ENCODE measurements at regions not wholly inside any gene's neighbourhood (a gene's known extent, or its start where the extent isn't known, plus 50 kb on each side); places are given as distances from the start of the nearest gene placed in this dataset.
A peak's percentile ranks its signal among the peaks of the same experiment; 100 is the strongest.

- POLR2A ChIA-PET (ENCODE audit: partially characterized antibody) = no interaction called here
- Mint-ChIP-seq H3K4me3 (no peak overlapping the region), H3K27me3 (no peaks in the 10 kb centered on the region), H3K36me3 (no peaks in the 10 kb centered on the region), H3K27ac (no peak overlapping the region), H3K9me3 (peaks cover 0 to 4% (median 0%) of the 10 kb centered on the region in 8 donors), H3K4me1 (no peaks in the 10 kb centered on the region)
- H3K27me3 ChIP-seq (ENCODE audit: insufficient read depth, low read length) = no peaks in the 10 kb centered on the region
- CTCF ChIA-PET (ENCODE audit: partially characterized antibody) = no interaction called here
- H3K4me3 ChIP-seq (ENCODE audit: low read length in 2 of 2) = no peak overlapping the region
- H3K9me3 ChIP-seq (ENCODE audit: control insufficient read depth in 1 of 2, low read length in 2 of 2) = no peaks in the 10 kb centered on the region
- no peak overlapping the region for H3K27ac ChIP-seq (ENCODE audit: low read depth, low read length)
- intact Hi-C loops (cut with micrococcal nuclease) = no loop called here
- no peaks in the 10 kb centered on the region for H3K4me1 ChIP-seq (ENCODE audit: insufficient read depth, low read length)
- H3K36me3 ChIP-seq (ENCODE audit: insufficient read depth, low read length) = no peaks in the 10 kb centered on the region
- no peak for DNase-seq
These were observed 157.5 kb upstream of the BRINP1 start for GRCh38 chr9:119526698-119527097.

GRCh38 chr9:119523508-119523907 lies 154.3 kb upstream of the BRINP1 start:
- H3K4me1 ChIP-seq (ENCODE audit: insufficient read depth, low read length) = no peaks in the 10 kb centered on the region
- no peaks in the 10 kb centered on the region for H3K27me3 Mint-ChIP-seq
- peaks cover 0 to 4% (median 0%) of the 10 kb centered on the region in 8 donors for H3K9me3 Mint-ChIP-seq
- intact Hi-C loops (cut with micrococcal nuclease) = no loop called here
- H3K9me3 ChIP-seq (ENCODE audit: control insufficient read depth in 1 of 2, low read length in 2 of 2) = no peaks in the 10 kb centered on the region
- POLR2A ChIA-PET (ENCODE audit: partially characterized antibody) = no interaction called here
- no peaks in the 10 kb centered on the region for H3K27me3 ChIP-seq (ENCODE audit: insufficient read depth, low read length)
- no peaks in the 10 kb centered on the region for H3K4me1 Mint-ChIP-seq
- no peak overlapping the region for H3K27ac Mint-ChIP-seq
- CTCF ChIA-PET (ENCODE audit: partially characterized antibody) = no interaction called here
- H3K4me3 ChIP-seq (ENCODE audit: low read length in 2 of 2) = no peak overlapping the region
- no peak for DNase-seq
- no peak overlapping the region for H3K27ac ChIP-seq (ENCODE audit: low read depth, low read length)
- H3K4me3 Mint-ChIP-seq = no peak overlapping the region
- H3K36me3 Mint-ChIP-seq = no peaks in the 10 kb centered on the region
- H3K36me3 ChIP-seq (ENCODE audit: insufficient read depth, low read length) = no peaks in the 10 kb centered on the region

- H3K27me3 Mint-ChIP-seq = no peaks in the 10 kb centered on the region
- Histone ChIP-seq H3K36me3 (ENCODE audit: insufficient read depth, low read length) (no peaks in the 10 kb centered on the region), H3K4me3 (ENCODE audit: low read length in 2 of 2) (no peak overlapping the region), H3K4me1 (ENCODE audit: insufficient read depth, low read length) (no peaks in the 10 kb centered on the region), H3K27me3 (ENCODE audit: insufficient read depth, low read length) (no peaks in the 10 kb centered on the region), H3K27ac (ENCODE audit: low read depth, low read length) (no peak overlapping the region), H3K9me3 (ENCODE audit: control insufficient read depth in 1 of 2, low read length in 2 of 2) (no peaks in the 10 kb centered on the region)
- intact Hi-C loops (cut with micrococcal nuclease) = no loop called here
- peaks cover 0 to 4% (median 0%) of the 10 kb centered on the region in 8 donors for H3K9me3 Mint-ChIP-seq
- no peak overlapping the region for H3K4me3 Mint-ChIP-seq
- H3K36me3 Mint-ChIP-seq = no peaks in the 10 kb centered on the region
- POLR2A ChIA-PET (ENCODE audit: partially characterized antibody) = no interaction called here
- no peak for DNase-seq
- H3K4me1 Mint-ChIP-seq = no peaks in the 10 kb centered on the region
- no peak overlapping the region for H3K27ac Mint-ChIP-seq
- CTCF ChIA-PET (ENCODE audit: partially characterized antibody) = no interaction called here
These were observed 153.1 kb upstream of the BRINP1 start for GRCh38 chr9:119522381-119522780.

GRCh38 chr9:119509291-119509905 lies 140.2 kb upstream of the BRINP1 start:
- Histone ChIP-seq H3K27me3 (ENCODE audit: insufficient read depth, low read length) (no peaks in the 10 kb centered on the region), H3K4me1 (ENCODE audit: insufficient read depth, low read length) (no peaks in the 10 kb centered on the region), H3K9me3 (ENCODE audit: control insufficient read depth in 1 of 2, low read length in 2 of 2) (no peaks in the 10 kb centered on the region), H3K4me3 (ENCODE audit: low read length in 2 of 2) (no peak overlapping the region), H3K27ac (ENCODE audit: low read depth, low read length) (no peak overlapping the region), H3K36me3 (ENCODE audit: insufficient read depth, low read length) (no peaks in the 10 kb centered on the region)
- Mint-ChIP-seq H3K4me1 (no peaks in the 10 kb centered on the region), H3K27me3 (no peaks in the 10 kb centered on the region), H3K36me3 (no peaks in the 10 kb centered on the region), H3K27ac (no peak overlapping the region), H3K9me3 (peaks cover 0 to 7% (median 5%) of the 10 kb centered on the region in 8 donors), H3K4me3 (no peak overlapping the region)
- ChIA-PET POLR2A (ENCODE audit: partially characterized antibody) (no interaction called here), CTCF (ENCODE audit: partially characterized antibody) (no interaction called here)
- DNase-seq = no peak
- intact Hi-C loops (cut with micrococcal nuclease) = no loop called here

DNA sequence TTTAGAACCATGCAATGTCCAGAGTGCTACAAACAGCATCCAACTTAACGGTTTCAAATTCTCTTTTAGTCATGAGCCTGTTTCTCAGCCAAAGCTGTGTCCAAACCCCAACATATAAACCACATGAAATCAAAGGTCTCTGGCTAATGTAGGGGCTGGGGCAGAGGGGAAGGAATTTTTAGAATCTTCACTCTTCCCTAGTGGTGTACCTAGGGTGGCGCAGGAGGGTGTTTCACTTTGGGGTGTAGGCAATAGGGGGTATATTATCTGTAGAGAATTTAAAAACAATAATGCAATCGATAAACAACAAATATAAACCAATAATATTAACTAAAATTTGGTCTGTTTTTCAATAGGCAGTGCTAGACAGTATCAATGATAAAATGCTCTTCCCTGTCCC lies 132.1 kb upstream of the BRINP1 start:
- no peaks in the 10 kb centered on the region for H3K9me3 ChIP-seq (ENCODE audit: control insufficient read depth in 1 of 2, low read length in 2 of 2)
- peaks cover 0 to 1% of the 10 kb centered on the region in 2 donors for H3K27me3 Mint-ChIP-seq
- no peaks in the 10 kb centered on the region for H3K36me3 ChIP-seq (ENCODE audit: insufficient read depth, low read length)
- H3K4me3 ChIP-seq (ENCODE audit: low read length in 2 of 2) = no peak overlapping the region
- H3K27ac ChIP-seq (ENCODE audit: low read depth, low read length) = no peak overlapping the region
- peaks cover 0 to 11% (median 6%) of the 10 kb centered on the region in 8 donors for H3K9me3 Mint-ChIP-seq
- no peaks in the 10 kb centered on the region for H3K4me1 ChIP-seq (ENCODE audit: insufficient read depth, low read length)
- DNase-seq = no peak
- H3K27me3 ChIP-seq (ENCODE audit: insufficient read depth, low read length) = no peaks in the 10 kb centered on the region
- H3K4me3 Mint-ChIP-seq = no peak overlapping the region
- CTCF ChIA-PET (ENCODE audit: partially characterized antibody) = no interaction called here
- no peak overlapping the region for H3K27ac Mint-ChIP-seq
- intact Hi-C loops (cut with micrococcal nuclease) = no loop called here
- POLR2A ChIA-PET (ENCODE audit: partially characterized antibody) = no interaction called here
- no peaks in the 10 kb centered on the region for H3K36me3 Mint-ChIP-seq
- H3K4me1 Mint-ChIP-seq = no peaks in the 10 kb centered on the region

GRCh38 chr9:119500072-119500771 lies 131.0 kb upstream of the BRINP1 start:
- H3K4me1 ChIP-seq (ENCODE audit: insufficient read depth, low read length) = no peaks in the 10 kb centered on the region
- H3K4me1 Mint-ChIP-seq = no peaks in the 10 kb centered on the region
- H3K4me3 Mint-ChIP-seq = no peak overlapping the region
- no peaks in the 10 kb centered on the region for H3K36me3 Mint-ChIP-seq
- CTCF ChIA-PET (ENCODE audit: partially characterized antibody) = no interaction called here
- no peaks in the 10 kb centered on the region for H3K27me3 ChIP-seq (ENCODE audit: insufficient read depth, low read length)
- DNase-seq = no peak
- POLR2A ChIA-PET (ENCODE audit: partially characterized antibody) = no interaction called here
- H3K27ac ChIP-seq (ENCODE audit: low read depth, low read length) = no peak overlapping the region
- no peaks in the 10 kb centered on the region for H3K9me3 ChIP-seq (ENCODE audit: control insufficient read depth in 1 of 2, low read length in 2 of 2)
- H3K36me3 ChIP-seq (ENCODE audit: insufficient read depth, low read length) = no peaks in the 10 kb centered on the region
- peak overlapping the region in 1 of 7 donors; percentile 47 for H3K27ac Mint-ChIP-seq
- no peak overlapping the region for H3K4me3 ChIP-seq (ENCODE audit: low read length in 2 of 2)
- H3K9me3 Mint-ChIP-seq = peaks cover 0 to 9% (median 6%) of the 10 kb centered on the region in 8 donors
- H3K27me3 Mint-ChIP-seq = peaks cover 0 to 1% of the 10 kb centered on the region in 2 donors
- intact Hi-C loops (cut with micrococcal nuclease) = no loop called here

- Mint-ChIP-seq H3K27ac (no peak overlapping the region), H3K36me3 (no peaks in the 10 kb centered on the region), H3K27me3 (no peaks in the 10 kb centered on the region), H3K4me1 (no peaks in the 10 kb centered on the region), H3K9me3 (peaks cover 0 to 13% (median 5%) of the 10 kb centered on the region in 8 donors), H3K4me3 (no peak overlapping the region)
- H3K27ac ChIP-seq (ENCODE audit: low read depth, low read length) = no peak overlapping the region
- no peak for DNase-seq
- no peak overlapping the region for H3K4me3 ChIP-seq (ENCODE audit: low read length in 2 of 2)
- no peaks in the 10 kb centered on the region for H3K36me3 ChIP-seq (ENCODE audit: insufficient read depth, low read length)
- CTCF ChIA-PET (ENCODE audit: partially characterized antibody) = no interaction called here
- H3K27me3 ChIP-seq (ENCODE audit: insufficient read depth, low read length) = no peaks in the 10 kb centered on the region
- POLR2A ChIA-PET (ENCODE audit: partially characterized antibody) = no interaction called here
- no peaks in the 10 kb centered on the region for H3K4me1 ChIP-seq (ENCODE audit: insufficient read depth, low read length)
- intact Hi-C loops (cut with micrococcal nuclease) = no loop called here
- no peaks in the 10 kb centered on the region for H3K9me3 ChIP-seq (ENCODE audit: control insufficient read depth in 1 of 2, low read length in 2 of 2)
These were observed 118.0 kb upstream of the BRINP1 start for GRCh38 chr9:119487118-119487827.
